ENCODE measurements at regions not wholly inside any gene's neighbourhood (a gene's known extent, or its start where the extent isn't known, plus 50 kb on each side); places are given as distances from the start of the nearest gene placed in this dataset.

DNA sequence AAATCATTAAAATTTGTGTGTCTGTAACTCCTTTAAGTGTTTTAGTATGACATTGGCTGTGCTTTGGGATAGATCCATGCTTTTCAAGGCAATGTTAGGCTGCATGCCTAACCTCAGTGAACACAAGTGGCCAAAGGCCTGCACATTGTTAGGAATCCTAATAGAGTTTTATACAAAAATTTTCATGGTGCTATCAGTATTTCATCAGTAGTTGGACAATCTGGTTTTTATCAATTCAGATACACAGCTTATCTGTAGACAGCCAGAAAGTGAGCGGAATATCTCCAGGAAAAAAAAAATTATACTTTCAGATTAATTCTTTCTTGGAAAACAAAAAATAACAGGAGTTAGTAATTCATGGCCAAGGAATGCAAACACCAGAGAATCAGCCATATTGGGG, 324.0 kb upstream of the PDE3A start:
- ChIA-PET CTCF (ENCODE audit: unreplicated experiment) (no interaction called here), POLR2A (no interaction called here)
- H3K4me3 ChIP-seq (ENCODE audit: low read depth, low read length, poor library complexity, severe bottlenecking) = no peak overlapping the region
- H3K27ac ChIP-seq (ENCODE audit: low read depth, low read length, poor library complexity, severe bottlenecking) = no peak overlapping the region
- no peak overlapping the region for H3K4me2 ChIP-seq (ENCODE audit: low read length)
- TF ChIP-seq EZH2phosphoT487 (IDR thresholded peaks at IDR 0.05; ENCODE audit: borderline replicate concordance, low read depth, low read length) = no peak
- TF ChIP-seq, protein P1, sequence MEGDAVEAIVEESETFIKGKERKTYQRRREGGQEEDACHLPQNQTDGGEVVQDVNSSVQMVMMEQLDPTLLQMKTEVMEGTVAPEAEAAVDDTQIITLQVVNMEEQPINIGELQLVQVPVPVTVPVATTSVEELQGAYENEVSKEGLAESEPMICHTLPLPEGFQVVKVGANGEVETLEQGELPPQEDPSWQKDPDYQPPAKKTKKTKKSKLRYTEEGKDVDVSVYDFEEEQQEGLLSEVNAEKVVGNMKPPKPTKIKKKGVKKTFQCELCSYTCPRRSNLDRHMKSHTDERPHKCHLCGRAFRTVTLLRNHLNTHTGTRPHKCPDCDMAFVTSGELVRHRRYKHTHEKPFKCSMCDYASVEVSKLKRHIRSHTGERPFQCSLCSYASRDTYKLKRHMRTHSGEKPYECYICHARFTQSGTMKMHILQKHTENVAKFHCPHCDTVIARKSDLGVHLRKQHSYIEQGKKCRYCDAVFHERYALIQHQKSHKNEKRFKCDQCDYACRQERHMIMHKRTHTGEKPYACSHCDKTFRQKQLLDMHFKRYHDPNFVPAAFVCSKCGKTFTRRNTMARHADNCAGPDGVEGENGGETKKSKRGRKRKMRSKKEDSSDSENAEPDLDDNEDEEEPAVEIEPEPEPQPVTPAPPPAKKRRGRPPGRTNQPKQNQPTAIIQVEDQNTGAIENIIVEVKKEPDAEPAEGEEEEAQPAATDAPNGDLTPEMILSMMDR (conservative IDR thresholded peaks at IDR 0.05; ENCODE audit: low read length) = no peak
- no peak overlapping the region for H2AFZ ChIP-seq (ENCODE audit: low read length)
- BruUV-seq (replicated peaks) = no TSS peak
- H3K79me2 ChIP-seq (ENCODE audit: insufficient read depth, low read depth, low read length) = no peaks in the 10 kb centered on the region
- no peaks in the 10 kb centered on the region for H3K4me1 ChIP-seq (ENCODE audit: insufficient read depth, low read length, poor library complexity, severe bottlenecking)
- H3K36me3 ChIP-seq (ENCODE audit: insufficient read depth, low read length) = no peaks in the 10 kb centered on the region
- intact Hi-C loops (cut with micrococcal nuclease; ENCODE audit: unreplicated experiment) = no loop called here
- H4K20me1 ChIP-seq (ENCODE audit: insufficient read depth, low read length) = no peaks in the 10 kb centered on the region
- H3K9me2 ChIP-seq (ENCODE audit: insufficient read depth, low read length) = no peaks in the 10 kb centered on the region
- DNase-seq (ENCODE audit: low spot score) = no peak
- H3K9me3 ChIP-seq (ENCODE audit: low read length) = no peaks in the 10 kb centered on the region

DNA sequence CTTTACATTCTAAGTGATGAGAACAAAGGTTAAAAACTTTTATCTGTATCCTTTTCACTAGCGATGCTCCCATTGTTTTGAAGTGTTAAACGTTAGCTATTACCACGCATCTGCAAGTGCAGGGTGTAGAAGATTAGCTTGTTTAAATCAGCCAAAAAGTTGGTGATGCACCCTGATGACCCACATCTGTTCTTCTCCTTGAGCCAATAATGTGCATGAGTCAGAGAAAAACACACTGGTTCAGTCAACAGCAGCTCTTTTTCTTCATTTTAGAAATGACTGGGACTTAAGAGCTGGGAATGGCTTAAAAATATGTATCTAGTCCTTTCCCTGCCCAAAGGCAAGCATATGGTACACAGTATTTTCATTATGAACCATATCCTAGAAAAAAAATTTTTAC, 323.5 kb upstream of the PDE3A start:
- ChIA-PET CTCF (ENCODE audit: unreplicated experiment) (no interaction called here), POLR2A (no interaction called here)
- H3K27ac ChIP-seq (ENCODE audit: low read depth, low read length, poor library complexity, severe bottlenecking) = no peak overlapping the region
- H3K4me3 ChIP-seq (ENCODE audit: low read depth, low read length, poor library complexity, severe bottlenecking) = no peak overlapping the region
- no peak overlapping the region for H2AFZ ChIP-seq (ENCODE audit: low read length)
- intact Hi-C loops (cut with micrococcal nuclease; ENCODE audit: unreplicated experiment) = no loop called here
- H3K4me1 ChIP-seq (ENCODE audit: insufficient read depth, low read length, poor library complexity, severe bottlenecking) = no peaks in the 10 kb centered on the region
- BruUV-seq (replicated peaks) = no TSS peak
- no peak for TF ChIP-seq EZH2phosphoT487 (IDR thresholded peaks at IDR 0.05; ENCODE audit: borderline replicate concordance, low read depth, low read length)
- TF ChIP-seq, protein P1 (conservative IDR thresholded peaks at IDR 0.05; ENCODE audit: low read length) = no peak
- H4K20me1 ChIP-seq (ENCODE audit: insufficient read depth, low read length) = no peaks in the 10 kb centered on the region
- DNase-seq (ENCODE audit: low spot score) = no peak
- H3K9me2 ChIP-seq (ENCODE audit: insufficient read depth, low read length) = no peaks in the 10 kb centered on the region
- no peaks in the 10 kb centered on the region for H3K79me2 ChIP-seq (ENCODE audit: insufficient read depth, low read depth, low read length)
- H3K9me3 ChIP-seq (ENCODE audit: low read length) = no peaks in the 10 kb centered on the region
- no peak overlapping the region for H3K4me2 ChIP-seq (ENCODE audit: low read length)
- H3K36me3 ChIP-seq (ENCODE audit: insufficient read depth, low read length) = no peaks in the 10 kb centered on the region

DNA sequence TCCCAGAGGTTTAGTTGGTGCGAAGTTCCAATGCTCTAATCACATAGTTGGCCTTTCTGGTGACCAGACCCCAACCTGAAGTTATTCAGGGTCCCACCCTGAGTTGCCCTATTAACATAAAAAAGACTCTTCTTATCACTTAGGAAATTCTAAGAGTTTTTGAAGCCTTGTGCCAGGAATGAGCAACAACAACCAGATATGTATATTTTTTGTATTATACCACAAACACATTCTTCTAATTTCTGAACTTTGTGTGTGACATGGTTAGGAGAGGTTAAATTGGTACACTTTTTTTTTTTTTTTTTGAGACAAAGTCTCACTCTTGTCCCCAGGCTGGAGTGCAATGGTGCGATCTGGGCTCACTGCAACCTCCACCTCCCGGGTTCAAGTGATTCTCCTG, 320.4 kb upstream of the PDE3A start:
- POLR2A ChIA-PET = no interaction called here

More for the DNA sequence above, 320.4 kb upstream of the PDE3A start:
- DNase-seq (ENCODE audit: low spot score) = no peak
- Histone ChIP-seq H3K4me3 (ENCODE audit: low read depth, low read length, poor library complexity, severe bottlenecking) (no peak overlapping the region), H3K79me2 (ENCODE audit: insufficient read depth, low read depth, low read length) (no peaks in the 10 kb centered on the region), H3K9me3 (ENCODE audit: low read length) (no peaks in the 10 kb centered on the region), H3K9me2 (ENCODE audit: insufficient read depth, low read length) (no peaks in the 10 kb centered on the region), H3K4me2 (ENCODE audit: low read length) (no peak overlapping the region), H3K36me3 (ENCODE audit: insufficient read depth, low read length) (no peaks in the 10 kb centered on the region), H3K4me1 (ENCODE audit: insufficient read depth, low read length, poor library complexity, severe bottlenecking) (no peaks in the 10 kb centered on the region), H3K27ac (ENCODE audit: low read depth, low read length, poor library complexity, severe bottlenecking) (no peak overlapping the region), H4K20me1 (ENCODE audit: insufficient read depth, low read length) (no peaks in the 10 kb centered on the region), H2AFZ (ENCODE audit: low read length) (no peak overlapping the region)
- intact Hi-C loops (cut with micrococcal nuclease; ENCODE audit: unreplicated experiment) = no loop called here
- BruUV-seq (replicated peaks) = no TSS peak
- CTCF ChIA-PET (ENCODE audit: unreplicated experiment) = no interaction called here
- no peak for TF ChIP-seq EZH2phosphoT487 (IDR thresholded peaks at IDR 0.05; ENCODE audit: borderline replicate concordance, low read depth, low read length)
- TF ChIP-seq, protein P1 (conservative IDR thresholded peaks at IDR 0.05; ENCODE audit: low read length) = no peak
